ENCODE measurements at regions not wholly inside any gene's neighbourhood (a gene's known extent, or its start where the extent isn't known, plus 50 kb on each side); places are given as distances from the start of the nearest gene placed in this dataset.

- TF ChIP-seq CTCF (conservative IDR thresholded peaks at IDR 0.05) = no peak
- no peak overlapping the region for H3K4me3 Mint-ChIP-seq
- 100% methylated on average over 1 of the region's 1 CpG; no CpG with 5 or more reads in 1 of the 2 experiments for WGBS, 2 experiments (ENCODE audit: insufficient coverage in 1 of 2, insufficient read length in 1 of 2)
- Histone ChIP-seq H3K9ac (ENCODE audit: extremely low read depth, low read length, poor library complexity, severe bottlenecking) (no peak overlapping the region), H3K4me1 (ENCODE audit: control insufficient read depth, insufficient read depth, low read length) (peaks cover 11% of the 10 kb centered on the region), H3K9me3 (ENCODE audit: control insufficient read depth, low read length) (no peaks in the 10 kb centered on the region), H3K27ac (ENCODE audit: low read depth, low read length) (no peak overlapping the region), H3K27me3 (ENCODE audit: control insufficient read depth, insufficient read depth, low read length, poor library complexity, severe bottlenecking) (no peaks in the 10 kb centered on the region), H3K36me3 (ENCODE audit: control insufficient read depth, insufficient read depth, low read length) (no peaks in the 10 kb centered on the region), H3K4me3 (ENCODE audit: low read length) (no peak overlapping the region)
- H3K4me1 Mint-ChIP-seq = peaks cover 9% of the 10 kb centered on the region
- no peaks in the 10 kb centered on the region for H3K27me3 Mint-ChIP-seq (ENCODE audit: insufficient read depth)
- no peaks in the 10 kb centered on the region for H3K9me3 Mint-ChIP-seq
- H3K36me3 Mint-ChIP-seq (ENCODE audit: low read depth) = no peaks in the 10 kb centered on the region
- H3K27ac Mint-ChIP-seq = no peak overlapping the region
- DNase-seq = no peak
Observed at GRCh38 chr12:89166121-89166520, 186.2 kb downstream of the DUSP6 start.

DNA sequence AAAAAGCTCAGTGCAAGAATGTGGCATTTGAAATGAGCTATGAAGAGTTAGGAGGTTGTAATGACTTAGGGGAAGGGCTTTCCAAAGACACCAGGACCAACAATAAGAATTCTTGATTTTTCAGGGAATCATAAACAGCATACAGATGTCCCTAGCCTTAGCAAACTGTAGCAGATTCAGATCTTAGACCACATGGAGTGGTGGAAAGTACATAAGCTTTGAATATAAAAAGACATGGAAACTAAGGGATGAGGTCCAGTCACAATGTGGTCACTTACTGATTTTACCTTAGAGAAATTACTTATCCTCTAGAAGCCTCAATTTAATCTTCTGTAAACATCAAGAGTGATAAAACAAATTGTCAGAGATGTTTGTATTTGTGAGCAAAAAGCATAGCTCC is 186.6 kb downstream of the DUSP6 start:
- no peak overlapping the region for H3K27ac ChIP-seq (ENCODE audit: low read depth, low read length)
- peaks cover 9% of the 10 kb centered on the region for H3K4me1 Mint-ChIP-seq
- TF ChIP-seq CTCF (conservative IDR thresholded peaks at IDR 0.05) = no peak

GRCh38 chr12:89163918-89164317 is 188.4 kb downstream of the DUSP6 start:
- Histone ChIP-seq H3K36me3 (ENCODE audit: control insufficient read depth, insufficient read depth, low read length) (no peaks in the 10 kb centered on the region), H3K9me3 (ENCODE audit: control insufficient read depth, low read length) (no peaks in the 10 kb centered on the region), H3K27me3 (ENCODE audit: control insufficient read depth, insufficient read depth, low read length, poor library complexity, severe bottlenecking) (no peaks in the 10 kb centered on the region), H3K4me1 (ENCODE audit: control insufficient read depth, insufficient read depth, low read length) (peaks cover 11% of the 10 kb centered on the region), H3K9ac (ENCODE audit: extremely low read depth, low read length, poor library complexity, severe bottlenecking) (no peak overlapping the region), H3K4me3 (ENCODE audit: low read length) (peak overlapping the region; percentile 34), H3K27ac (ENCODE audit: low read depth, low read length) (no peak overlapping the region)
- no peaks in the 10 kb centered on the region for H3K27me3 Mint-ChIP-seq (ENCODE audit: insufficient read depth)
- peaks cover 9% of the 10 kb centered on the region for H3K4me1 Mint-ChIP-seq
- no peak for DNase-seq
- no peak for TF ChIP-seq CTCF (conservative IDR thresholded peaks at IDR 0.05)
- no peak overlapping the region for H3K4me3 Mint-ChIP-seq
- H3K9me3 Mint-ChIP-seq = no peaks in the 10 kb centered on the region
- H3K27ac Mint-ChIP-seq = no peak overlapping the region
- 40% methylated on average over 1 of the region's 1 CpG; no CpG with 5 or more reads in 1 of the 2 experiments for WGBS, 2 experiments (ENCODE audit: insufficient coverage in 1 of 2, insufficient read length in 1 of 2)
- H3K36me3 Mint-ChIP-seq (ENCODE audit: low read depth) = no peaks in the 10 kb centered on the region

More for the DNA sequence above, 186.6 kb downstream of the DUSP6 start:
- no peak overlapping the region for H3K27ac Mint-ChIP-seq
- H3K36me3 ChIP-seq (ENCODE audit: control insufficient read depth, insufficient read depth, low read length) = no peaks in the 10 kb centered on the region
- no peaks in the 10 kb centered on the region for H3K27me3 Mint-ChIP-seq (ENCODE audit: insufficient read depth)
- no peak overlapping the region for H3K4me3 ChIP-seq (ENCODE audit: low read length)
- no peaks in the 10 kb centered on the region for H3K9me3 ChIP-seq (ENCODE audit: control insufficient read depth, low read length)
- H3K4me3 Mint-ChIP-seq = no peak overlapping the region
- peaks cover 11% of the 10 kb centered on the region for H3K4me1 ChIP-seq (ENCODE audit: control insufficient read depth, insufficient read depth, low read length)
- H3K27me3 ChIP-seq (ENCODE audit: control insufficient read depth, insufficient read depth, low read length, poor library complexity, severe bottlenecking) = no peaks in the 10 kb centered on the region
- no peaks in the 10 kb centered on the region for H3K36me3 Mint-ChIP-seq (ENCODE audit: low read depth)
- DNase-seq = no peak
- no peaks in the 10 kb centered on the region for H3K9me3 Mint-ChIP-seq
- no peak overlapping the region for H3K9ac ChIP-seq (ENCODE audit: extremely low read depth, low read length, poor library complexity, severe bottlenecking)
